Activated T-cell treated with anti-CD3 and anti-CD28 coated beads for 24 hours (primary cell): ENCODE measurements at regions not wholly inside any gene's neighbourhood (a gene's known extent, or its start where the extent isn't known, plus 50 kb on each side); places are given as distances from the start of the nearest gene placed in this dataset.
"Not testable (repeated sequence)": the region's sequence is repeated elsewhere in the genome, so short reads cannot be mapped to it uniquely, and the experiment has no call there.

Experiments used
- DNase-seq: peaks from one replicate; pipeline ENCODE4 v3.0.0-alpha.2; 2020; ENCODE audit warnings: low read depth

DNA sequence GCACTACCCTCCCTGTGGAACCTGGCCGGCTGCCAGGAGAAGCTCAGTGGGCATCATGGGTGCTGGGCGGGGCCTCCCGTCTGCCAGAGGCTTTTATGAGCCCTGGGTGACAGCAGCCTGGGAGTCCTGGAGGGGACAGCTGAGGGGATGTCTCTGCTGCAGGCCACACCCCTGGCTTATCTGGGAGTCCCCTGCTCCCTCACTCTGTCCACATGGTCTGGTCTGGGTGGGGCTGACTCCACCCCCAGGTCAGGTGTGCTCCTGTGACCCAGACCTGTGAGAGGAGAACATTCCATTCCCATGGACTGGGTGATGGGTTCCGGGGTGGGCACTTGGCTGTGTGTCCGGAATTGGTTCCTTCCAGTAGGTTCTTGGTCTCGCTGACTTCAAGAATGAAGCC lies 369.3 kb upstream of the SFSWAP start:
- DNase-seq: not testable (repeated sequence)

- not testable (repeated sequence) for DNase-seq
These were observed 367.5 kb upstream of the SFSWAP start for GRCh38 chr12:131343436-131343835.

GRCh38 chr12:131344715-131345520 lies 366.0 kb upstream of the SFSWAP start:
- not testable (repeated sequence) for DNase-seq

GRCh38 chr12:131345521-131346436 lies 365.1 kb upstream of the SFSWAP start:
- no peak for DNase-seq

- DNase-seq: no peak
These were observed 364.1 kb upstream of the SFSWAP start for GRCh38 chr12:131346555-131347344.

- no peak for DNase-seq
These were observed 363.6 kb upstream of the SFSWAP start for GRCh38 chr12:131347345-131347714.

DNA sequence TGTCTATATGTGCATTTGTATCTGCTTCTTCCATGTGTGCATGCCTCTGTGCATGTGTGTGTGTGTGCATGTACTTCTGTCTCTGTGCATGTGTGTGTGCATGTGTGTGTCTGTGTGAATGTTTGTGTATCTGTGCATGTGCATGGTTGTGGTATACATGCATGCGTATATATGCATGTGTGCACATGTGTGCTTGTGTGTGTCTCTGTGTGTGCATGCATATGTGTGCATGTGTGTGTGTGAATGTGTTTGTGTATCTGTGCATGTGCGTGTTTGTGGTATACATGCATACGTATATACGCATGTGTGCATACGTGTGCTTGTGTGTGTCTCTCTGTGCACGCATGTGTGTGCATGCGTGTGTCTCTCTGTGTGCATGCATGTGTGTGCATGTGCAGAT lies 363.2 kb upstream of the SFSWAP start:
- no peak for DNase-seq

DNA sequence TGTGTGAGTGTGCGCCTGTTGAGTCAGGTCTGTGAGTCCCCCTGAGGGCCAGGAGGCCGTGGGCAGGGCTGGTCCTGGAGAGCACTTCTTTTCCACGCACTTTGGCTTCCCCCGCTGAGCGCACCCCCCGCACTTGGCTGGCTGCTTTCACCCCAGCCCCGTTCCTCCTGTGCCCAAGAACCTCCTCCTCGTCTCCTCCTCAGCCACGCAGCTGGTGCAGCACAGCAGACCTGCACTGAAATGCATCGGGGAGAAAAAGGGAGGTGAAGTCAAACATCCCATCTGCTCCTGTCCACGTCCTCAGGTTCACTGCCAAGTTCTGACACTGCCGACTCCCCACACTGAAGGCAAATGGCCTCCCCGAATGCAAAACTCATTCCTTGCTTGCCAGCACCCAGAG lies 362.7 kb upstream of the SFSWAP start:
- no peak for DNase-seq

DNA sequence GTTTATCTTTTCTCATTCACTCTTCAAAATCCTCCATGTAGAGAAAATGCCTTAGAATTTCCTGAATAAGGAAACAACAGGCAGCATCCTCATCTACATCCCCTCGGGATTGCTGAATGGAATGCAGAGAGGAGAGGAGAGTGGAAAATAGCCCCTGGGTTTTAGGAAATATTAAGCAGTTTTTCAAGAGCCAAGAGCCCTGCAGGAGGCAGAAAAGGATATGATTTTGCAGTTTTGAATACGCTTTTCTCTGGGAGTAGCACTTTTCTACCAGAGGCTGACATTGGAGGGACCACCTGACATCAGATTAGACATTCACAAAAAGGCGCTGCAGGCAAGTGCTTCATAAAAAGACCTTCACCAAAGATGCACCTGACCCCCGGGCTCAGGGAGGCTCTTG lies 362.2 kb upstream of the SFSWAP start:
- no peak for DNase-seq

GRCh38 chr12:131349397-131350127 lies 361.3 kb upstream of the SFSWAP start:
- DNase-seq: no peak

- DNase-seq: no peak
These were observed 360.0 kb upstream of the SFSWAP start for GRCh38 chr12:131350943-131351318.

- no peak for DNase-seq
These were observed 359.4 kb upstream of the SFSWAP start for GRCh38 chr12:131351319-131352028.

DNA sequence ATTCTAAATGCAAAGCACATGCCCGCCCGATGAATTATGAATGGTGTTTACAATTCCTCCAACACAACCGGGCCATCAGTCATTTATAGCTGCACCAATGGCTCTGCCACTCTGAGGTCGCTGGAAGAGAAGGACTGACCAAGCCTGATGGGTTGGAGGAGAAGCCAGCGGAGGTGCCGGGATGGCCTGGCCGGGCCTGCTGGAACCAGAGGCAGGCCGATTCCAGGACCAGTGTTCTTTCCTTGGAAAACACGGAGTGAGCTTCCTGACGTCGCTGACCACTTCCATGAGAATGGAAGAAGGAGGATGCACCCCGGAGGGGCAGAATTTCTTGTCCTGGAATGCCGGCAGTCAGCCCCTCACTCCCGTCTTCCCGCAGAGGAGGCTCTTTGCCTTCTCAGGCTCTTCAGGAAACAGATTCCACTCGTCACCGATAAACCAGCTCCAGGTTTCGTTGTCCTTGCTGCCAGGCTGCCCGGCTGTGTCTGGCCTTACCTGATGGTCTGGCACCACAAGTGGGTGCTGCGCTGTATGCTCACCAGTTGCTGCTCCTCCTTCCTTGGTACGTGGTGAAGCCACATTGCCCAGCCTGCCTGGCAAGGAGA lies 358.5 kb upstream of the SFSWAP start:
- no peak for DNase-seq

- DNase-seq: no peak
These were observed 357.5 kb upstream of the SFSWAP start for GRCh38 chr12:131353376-131353775.

DNA sequence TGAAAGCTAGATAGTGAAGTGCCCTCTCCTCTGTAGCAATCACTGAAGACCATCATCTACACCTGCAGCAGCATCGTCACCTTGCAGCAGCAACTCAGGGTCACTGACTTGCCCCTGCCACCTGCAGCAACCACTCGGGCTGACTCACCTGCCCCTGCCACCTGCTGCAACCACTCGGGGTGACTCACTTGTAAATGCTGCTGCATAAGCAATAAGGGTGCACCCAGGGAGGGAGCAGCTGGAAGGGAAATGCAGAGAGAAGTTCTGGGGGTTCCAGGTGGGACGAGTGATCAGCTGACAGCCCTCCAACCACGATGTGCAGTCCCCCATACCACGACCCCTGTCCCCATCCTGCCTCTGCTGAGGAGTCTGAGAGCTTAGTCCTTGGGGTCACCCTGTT lies 357.1 kb upstream of the SFSWAP start:
- no peak for DNase-seq

DNA sequence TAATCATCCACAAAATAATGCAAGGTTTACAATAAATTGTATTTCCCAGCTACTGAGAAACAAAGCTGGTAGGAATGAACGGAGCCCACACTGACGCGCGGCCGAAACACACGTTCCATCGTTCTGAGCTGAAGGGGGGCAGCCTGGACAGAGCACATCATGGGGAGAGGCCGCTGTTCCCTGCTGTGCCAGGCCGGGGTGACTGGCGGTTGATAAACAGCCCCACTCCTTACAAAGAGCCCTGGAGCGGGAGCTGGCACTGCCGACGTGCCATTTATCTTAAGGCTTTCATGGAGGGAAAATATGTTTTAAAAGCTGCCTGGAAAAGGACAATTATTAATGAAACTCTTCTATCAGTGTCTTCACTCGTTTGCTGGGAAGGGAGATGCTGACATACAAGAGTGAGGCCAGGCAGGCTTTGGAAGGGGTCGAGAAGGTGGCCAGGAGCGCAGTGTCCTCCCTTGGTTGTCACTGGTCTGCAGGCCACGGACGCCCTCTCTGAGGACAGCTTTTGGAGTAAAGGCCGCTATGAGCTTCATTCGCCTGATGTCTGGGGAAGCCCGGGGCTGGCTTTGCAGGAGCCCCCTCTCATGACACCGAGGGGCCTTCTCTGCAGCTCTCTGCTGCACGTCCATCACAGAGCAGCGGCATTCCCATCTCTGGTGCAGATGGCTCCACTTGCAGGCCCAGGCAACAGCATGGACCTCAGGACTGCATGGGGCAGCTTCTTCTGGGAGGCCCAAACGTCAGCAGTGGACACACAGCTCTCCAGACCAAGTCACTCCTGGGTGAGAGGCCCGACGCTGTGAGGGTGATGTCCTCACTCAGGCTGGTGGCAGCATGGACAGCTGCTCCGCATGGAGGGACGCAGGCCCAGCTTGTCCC lies 355.3 kb upstream of the SFSWAP start:
- DNase-seq: no peak

DNA sequence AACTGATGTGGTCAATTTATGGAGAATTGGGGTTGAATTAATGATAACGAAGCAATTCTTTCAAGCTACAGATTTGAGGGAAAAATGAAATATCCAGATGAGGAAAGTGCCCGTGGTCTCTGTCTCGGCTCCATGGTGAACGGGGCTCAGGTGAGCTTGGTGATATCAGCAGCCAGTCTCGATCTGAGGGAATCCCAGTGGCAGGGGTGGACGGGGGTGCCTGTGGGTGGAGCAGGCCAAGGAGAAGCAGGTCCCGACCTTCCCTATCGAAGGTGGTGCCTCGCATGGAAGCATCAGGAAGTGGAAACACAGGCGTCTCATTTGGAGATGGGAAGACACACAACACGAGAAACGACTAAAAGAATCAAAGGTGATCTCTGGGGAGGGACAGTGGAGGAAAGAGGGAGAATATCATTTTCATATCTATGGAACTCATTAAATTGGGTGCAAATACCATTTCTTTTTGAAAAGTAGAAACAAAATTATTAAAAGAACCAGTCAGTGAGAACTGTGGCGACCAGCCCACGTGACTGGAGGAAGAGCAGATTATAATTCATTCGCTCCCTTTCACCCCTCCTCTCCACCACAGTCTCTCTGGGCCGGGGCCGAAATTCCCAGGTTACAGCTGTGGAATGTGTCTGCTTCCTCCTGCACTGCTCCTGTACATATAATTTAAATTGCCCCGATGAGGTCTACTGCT lies 354.3 kb upstream of the SFSWAP start:
- no peak for DNase-seq

GRCh38 chr12:131357185-131357747 lies 353.6 kb upstream of the SFSWAP start:
- no peak for DNase-seq

DNA sequence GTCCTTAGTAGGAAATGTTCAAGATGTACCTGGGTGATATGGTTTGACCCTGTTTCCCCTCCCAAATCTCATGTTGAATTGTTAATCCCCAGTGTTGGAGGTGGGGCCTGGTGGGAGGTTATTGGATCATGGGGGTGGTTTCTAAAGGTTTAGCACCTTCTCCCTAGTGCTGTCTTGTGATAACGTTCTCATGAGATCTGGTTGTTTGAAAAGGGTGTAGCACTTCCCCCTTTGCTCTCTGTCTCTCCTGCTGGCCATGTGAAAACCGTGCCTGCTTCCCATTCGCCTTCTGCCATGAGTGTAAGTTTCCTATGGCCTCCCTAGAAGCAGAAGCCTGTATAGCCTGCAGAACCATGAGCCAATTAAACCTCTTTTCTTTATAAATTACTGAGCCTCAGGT lies 353.0 kb upstream of the SFSWAP start:
- no peak for DNase-seq
